Caco-2 (cell line): ENCODE measurements at regions not wholly inside any gene's neighbourhood (a gene's known extent, or its start where the extent isn't known, plus 50 kb on each side); places are given as distances from the start of the nearest gene placed in this dataset.

ENCODE experiments used
- BruUV-seq: library from RNA; stranded (reverse); fragments of 400-500 nt; replicated peaks from 2 replicates; lab custom pipeline; 2021; lab: Mats Ljungman, UMichigan
- CTCF ChIA-PET: fragments of 300-600 bp; sonication (Branson Sonifier 250); formaldehyde crosslinking; loops from one replicate; lab custom pipeline; 2022; ENCODE audit warnings: antibody characterized with exemption; lab: Charles Lee
- POLR2A ChIA-PET: fragments of 300-600 bp; sonication (Branson Sonifier 250); formaldehyde crosslinking; loops from one replicate; lab custom pipeline; 2022; ENCODE audit warnings: antibody characterized with exemption; lab: Charles Lee
- DNase-seq, 2 experiments: peaks; one replicate each; pipeline versions ENCODE4 v3.0.0 to v3.0.0-alpha.2; 2020 to 2022
- H3K27me3 ChIP-seq: replicated peaks from 2 replicates; pipeline ENCODE4 v1.6.0; 2011; ENCODE audit warnings: low read length; ENCODE audit not compliant: control insufficient read depth, insufficient read depth
- H3K36me3 ChIP-seq: 2 replicates; pipeline ENCODE4 v1.5.1; 2011; ENCODE audit warnings: low read length; ENCODE audit not compliant: control insufficient read depth, insufficient read depth
- H3K4me1 ChIP-seq: fragments of 250-450 bp; sonication (Bioruptor Pico); 2 replicates; pipeline ENCODE4 v1.5.1; 2020; ENCODE audit warnings: mild to moderate bottlenecking
- H3K4me3 ChIP-seq: 2 replicates; pipeline ENCODE4 v1.5.1; 2011; ENCODE audit warnings: low read depth, mild to moderate bottlenecking, control low read depth, low read length
- H3K9me3 ChIP-seq: fragments of 250-450 bp; sonication (Bioruptor Pico); 2 replicates; pipeline ENCODE4 v1.5.1; 2020; ENCODE audit warnings: mild to moderate bottlenecking, moderate library complexity
- H3K27ac Mint-ChIP-seq: one replicate; pipeline ENCODE4 v1.8.0; 2022; ENCODE audit warnings: mixed read lengths; ENCODE audit not compliant: unreplicated experiment
- H3K27me3 Mint-ChIP-seq: one replicate; pipeline ENCODE4 v1.8.0; 2022; ENCODE audit warnings: mixed read lengths; ENCODE audit not compliant: insufficient read depth, unreplicated experiment
- H3K36me3 Mint-ChIP-seq: one replicate; pipeline ENCODE4 v1.8.0; 2022; ENCODE audit warnings: mild to moderate bottlenecking, mixed read lengths; ENCODE audit not compliant: insufficient read depth, unreplicated experiment
- H3K4me1 Mint-ChIP-seq: one replicate; pipeline ENCODE4 v1.8.0; 2022; ENCODE audit warnings: low read depth, mixed read lengths; ENCODE audit not compliant: unreplicated experiment
- H3K4me3 Mint-ChIP-seq: one replicate; pipeline ENCODE4 v1.8.0; 2022; ENCODE audit warnings: mild to moderate bottlenecking, moderate library complexity, mixed read lengths; ENCODE audit not compliant: unreplicated experiment
- H3K9me3 Mint-ChIP-seq: one replicate; pipeline ENCODE4 v1.8.0; 2022; ENCODE audit warnings: mixed read lengths; ENCODE audit not compliant: unreplicated experiment
- intact Hi-C: fragments of 100-400 bp; cut with micrococcal nuclease; formaldehyde crosslinking; loops from one replicate; pipeline ENCODE4 v1.10.0; 2022; ENCODE audit not compliant: unreplicated experiment
- TF ChIP-seq, protein P1 (sequence below), 2 experiments: fragments of 200-600 bp in 1 of 2; IDR thresholded peaks; 1 replicate in 1 of 2; 2 replicates in 1 of 2; pipeline versions ENCODE4 v1.5.1 to v1.8.0; 2011 to 2022; ENCODE audit warnings: antibody characterized with exemption in 1 of 2, control low read depth in 1 of 2, inconsistent platforms in 1 of 2, low read depth in 1 of 2, low read length in 1 of 2, mild to moderate bottlenecking in 1 of 2, moderate library complexity in 1 of 2; ENCODE audit not compliant: insufficient read depth in 1 of 2, severe bottlenecking in 1 of 2, unreplicated experiment in 1 of 2

DNA sequence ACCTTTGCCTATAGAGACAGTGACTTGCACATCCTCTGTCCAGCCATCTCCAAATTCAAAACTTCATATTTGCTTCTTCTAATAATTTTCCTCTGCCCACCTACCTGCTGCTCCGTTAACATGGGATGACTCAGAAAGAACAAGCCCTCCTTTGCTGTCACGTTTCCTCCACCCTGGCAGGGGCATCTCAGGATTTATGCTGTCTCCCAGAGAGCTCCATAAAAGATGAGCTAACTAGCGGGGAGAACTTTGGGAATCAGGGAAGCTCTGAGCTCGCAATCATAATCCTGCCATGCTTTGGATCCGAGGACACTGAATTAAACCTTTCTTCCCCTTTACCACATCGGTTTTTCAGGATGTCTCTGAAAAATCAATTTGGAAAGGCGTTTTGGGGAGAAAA is 78.4 kb upstream of the FSTL4 start:
- H3K36me3 ChIP-seq = no peaks in the 10 kb centered on the region
- Mint-ChIP-seq H3K27me3 (peaks cover 34% of the 10 kb centered on the region), H3K9me3 (no peaks in the 10 kb centered on the region), H3K36me3 (no peaks in the 10 kb centered on the region), H3K4me3 (no peak overlapping the region), H3K4me1 (no peaks in the 10 kb centered on the region), H3K27ac (no peak overlapping the region)
- CTCF ChIA-PET = no interaction called here
- POLR2A ChIA-PET = no interaction called here
- TF ChIP-seq, protein P1, sequence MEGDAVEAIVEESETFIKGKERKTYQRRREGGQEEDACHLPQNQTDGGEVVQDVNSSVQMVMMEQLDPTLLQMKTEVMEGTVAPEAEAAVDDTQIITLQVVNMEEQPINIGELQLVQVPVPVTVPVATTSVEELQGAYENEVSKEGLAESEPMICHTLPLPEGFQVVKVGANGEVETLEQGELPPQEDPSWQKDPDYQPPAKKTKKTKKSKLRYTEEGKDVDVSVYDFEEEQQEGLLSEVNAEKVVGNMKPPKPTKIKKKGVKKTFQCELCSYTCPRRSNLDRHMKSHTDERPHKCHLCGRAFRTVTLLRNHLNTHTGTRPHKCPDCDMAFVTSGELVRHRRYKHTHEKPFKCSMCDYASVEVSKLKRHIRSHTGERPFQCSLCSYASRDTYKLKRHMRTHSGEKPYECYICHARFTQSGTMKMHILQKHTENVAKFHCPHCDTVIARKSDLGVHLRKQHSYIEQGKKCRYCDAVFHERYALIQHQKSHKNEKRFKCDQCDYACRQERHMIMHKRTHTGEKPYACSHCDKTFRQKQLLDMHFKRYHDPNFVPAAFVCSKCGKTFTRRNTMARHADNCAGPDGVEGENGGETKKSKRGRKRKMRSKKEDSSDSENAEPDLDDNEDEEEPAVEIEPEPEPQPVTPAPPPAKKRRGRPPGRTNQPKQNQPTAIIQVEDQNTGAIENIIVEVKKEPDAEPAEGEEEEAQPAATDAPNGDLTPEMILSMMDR (IDR thresholded peaks at IDR 0.05; ENCODE audit: insufficient read depth in 1 of 2, low read depth in 1 of 2, low read length in 1 of 2, severe bottlenecking in 1 of 2, unreplicated experiment in 1 of 2) = no peak
- intact Hi-C loops = no loop called here
- H3K4me3 ChIP-seq = no peak overlapping the region
- DNase-seq = no peak
- no TSS peak for BruUV-seq
- no peaks in the 10 kb centered on the region for H3K9me3 ChIP-seq
- no peaks in the 10 kb centered on the region for H3K27me3 ChIP-seq
- no peaks in the 10 kb centered on the region for H3K4me1 ChIP-seq

DNA sequence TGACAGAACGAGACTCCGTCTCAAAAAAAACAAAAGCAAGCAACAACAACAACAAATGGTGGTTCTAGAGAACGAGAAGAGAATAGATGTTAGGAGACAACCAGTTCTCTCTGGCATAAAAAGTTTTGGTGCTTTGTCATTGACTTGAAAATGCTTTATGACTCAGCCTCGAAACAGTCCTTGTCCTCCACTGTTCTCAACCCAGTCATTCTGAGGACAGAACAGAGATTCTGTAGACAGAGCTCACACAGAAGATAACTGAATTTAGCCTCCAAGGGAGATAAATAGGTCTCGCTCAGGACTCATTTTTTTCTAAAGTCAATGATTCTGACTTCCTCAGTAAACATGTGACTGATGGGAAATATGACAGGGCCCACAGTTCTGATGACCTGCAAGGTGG is 76.0 kb upstream of the FSTL4 start:
- DNase-seq = no peak
- TF ChIP-seq, protein P1 (IDR thresholded peaks at IDR 0.05; ENCODE audit: insufficient read depth in 1 of 2, low read depth in 1 of 2, low read length in 1 of 2, severe bottlenecking in 1 of 2, unreplicated experiment in 1 of 2) = no peak

DNA sequence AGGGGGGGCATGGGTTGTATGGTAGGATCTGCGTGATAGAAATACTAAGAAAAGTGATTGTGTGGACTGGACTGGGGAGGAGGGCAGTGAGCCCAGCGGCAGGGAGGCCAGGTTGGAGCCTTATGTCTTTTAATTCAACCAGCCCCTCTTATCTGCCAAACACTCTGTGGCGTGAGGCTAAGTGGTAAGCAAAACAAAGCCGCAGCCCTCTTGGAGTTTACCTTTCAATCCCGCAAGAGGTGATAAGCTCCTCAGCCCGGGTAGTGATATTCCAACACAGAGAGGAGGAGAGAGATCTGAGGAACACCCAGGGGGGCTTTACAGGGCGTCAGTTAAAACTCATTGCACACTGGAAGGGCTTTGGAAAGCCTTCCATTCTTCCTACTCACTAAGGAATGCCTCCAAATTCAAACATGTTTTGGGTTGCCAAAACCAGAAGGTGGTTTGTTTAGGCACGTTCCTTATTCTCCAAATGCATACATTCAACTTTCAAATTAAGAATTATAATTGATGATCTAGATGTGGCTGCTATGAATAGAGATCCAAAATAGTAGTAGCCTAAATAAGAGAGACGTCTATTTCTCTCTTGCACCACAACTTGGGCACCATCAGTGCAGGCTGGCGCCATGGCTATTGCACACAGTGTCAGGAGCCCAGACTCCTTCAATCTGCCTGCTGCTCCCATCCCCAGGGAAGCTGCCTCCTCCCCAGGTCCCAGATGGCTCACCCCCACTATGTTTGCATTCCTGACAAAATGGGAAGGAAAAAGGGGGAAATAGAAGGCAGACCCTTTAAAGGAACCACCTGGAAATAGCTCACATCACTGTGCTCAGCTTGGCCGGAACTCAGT is 75.1 kb upstream of the FSTL4 start:
- H3K27me3 Mint-ChIP-seq = peaks cover 27% of the 10 kb centered on the region

More for the DNA sequence above, 76.0 kb upstream of the FSTL4 start:
- CTCF ChIA-PET = no interaction called here
- H3K36me3 Mint-ChIP-seq = no peaks in the 10 kb centered on the region
- H3K4me1 ChIP-seq = no peaks in the 10 kb centered on the region
- H3K4me3 ChIP-seq = no peak overlapping the region
- H3K9me3 Mint-ChIP-seq = no peaks in the 10 kb centered on the region
- H3K27me3 Mint-ChIP-seq = peaks cover 32% of the 10 kb centered on the region
- H3K9me3 ChIP-seq = no peaks in the 10 kb centered on the region
- intact Hi-C loops = no loop called here
- no peaks in the 10 kb centered on the region; the same call in none of the 2 replicates for H3K27me3 ChIP-seq
- no peaks in the 10 kb centered on the region for H3K36me3 ChIP-seq
- no peak overlapping the region for H3K4me3 Mint-ChIP-seq
- no TSS peak for BruUV-seq
- H3K27ac Mint-ChIP-seq = no peak overlapping the region
- H3K4me1 Mint-ChIP-seq = no peaks in the 10 kb centered on the region
- POLR2A ChIA-PET = no interaction called here

More for the DNA sequence above, 75.1 kb upstream of the FSTL4 start:
- no peak overlapping the region for H3K4me3 Mint-ChIP-seq
- H3K27ac Mint-ChIP-seq = no peak overlapping the region
- no peak for DNase-seq
- no peaks in the 10 kb centered on the region for H3K9me3 Mint-ChIP-seq
- Histone ChIP-seq H3K4me3 (no peak overlapping the region), H3K4me1 (no peaks in the 10 kb centered on the region), H3K27me3 (no peaks in the 10 kb centered on the region; the same call in none of the 2 replicates), H3K9me3 (no peaks in the 10 kb centered on the region), H3K36me3 (no peaks in the 10 kb centered on the region)
- no peaks in the 10 kb centered on the region for H3K36me3 Mint-ChIP-seq
- ChIA-PET POLR2A (no interaction called here), CTCF (no interaction called here)
- intact Hi-C loops = no loop called here
- H3K4me1 Mint-ChIP-seq = no peaks in the 10 kb centered on the region
- BruUV-seq = no TSS peak
- TF ChIP-seq, protein P1 (IDR thresholded peaks at IDR 0.05; ENCODE audit: insufficient read depth in 1 of 2, low read depth in 1 of 2, low read length in 1 of 2, severe bottlenecking in 1 of 2, unreplicated experiment in 1 of 2) = no peak
